Caco-2 (cell line): ENCODE measurements at regions not wholly inside any gene's neighbourhood (a gene's known extent, or its start where the extent isn't known, plus 50 kb on each side); places are given as distances from the start of the nearest gene placed in this dataset.

Experiments used
- BruUV-seq: library from RNA; stranded (reverse); fragments of 400-500 nt; replicated peaks from 2 replicates; lab custom pipeline; 2021; lab: Mats Ljungman, UMichigan
- CTCF ChIA-PET: fragments of 300-600 bp; sonication (Branson Sonifier 250); formaldehyde crosslinking; loops from one replicate; lab custom pipeline; 2022; ENCODE audit warnings: antibody characterized with exemption; lab: Charles Lee
- POLR2A ChIA-PET: fragments of 300-600 bp; sonication (Branson Sonifier 250); formaldehyde crosslinking; loops from one replicate; lab custom pipeline; 2022; ENCODE audit warnings: antibody characterized with exemption; lab: Charles Lee
- DNase-seq, 2 experiments: peaks; one replicate each; pipeline versions ENCODE4 v3.0.0 to v3.0.0-alpha.2; 2020 to 2022
- H3K27me3 ChIP-seq: replicated peaks from 2 replicates; pipeline ENCODE4 v1.6.0; 2011; ENCODE audit warnings: low read length; ENCODE audit not compliant: control insufficient read depth, insufficient read depth
- H3K36me3 ChIP-seq: 2 replicates; pipeline ENCODE4 v1.5.1; 2011; ENCODE audit warnings: low read length; ENCODE audit not compliant: control insufficient read depth, insufficient read depth
- H3K4me1 ChIP-seq: fragments of 250-450 bp; sonication (Bioruptor Pico); 2 replicates; pipeline ENCODE4 v1.5.1; 2020; ENCODE audit warnings: mild to moderate bottlenecking
- H3K4me3 ChIP-seq: 2 replicates; pipeline ENCODE4 v1.5.1; 2011; ENCODE audit warnings: low read depth, mild to moderate bottlenecking, control low read depth, low read length
- H3K9me3 ChIP-seq: fragments of 250-450 bp; sonication (Bioruptor Pico); 2 replicates; pipeline ENCODE4 v1.5.1; 2020; ENCODE audit warnings: mild to moderate bottlenecking, moderate library complexity
- H3K27ac Mint-ChIP-seq: one replicate; pipeline ENCODE4 v1.8.0; 2022; ENCODE audit warnings: mixed read lengths; ENCODE audit not compliant: unreplicated experiment
- H3K27me3 Mint-ChIP-seq: one replicate; pipeline ENCODE4 v1.8.0; 2022; ENCODE audit warnings: mixed read lengths; ENCODE audit not compliant: insufficient read depth, unreplicated experiment
- H3K36me3 Mint-ChIP-seq: one replicate; pipeline ENCODE4 v1.8.0; 2022; ENCODE audit warnings: mild to moderate bottlenecking, mixed read lengths; ENCODE audit not compliant: insufficient read depth, unreplicated experiment
- H3K4me1 Mint-ChIP-seq: one replicate; pipeline ENCODE4 v1.8.0; 2022; ENCODE audit warnings: low read depth, mixed read lengths; ENCODE audit not compliant: unreplicated experiment
- H3K4me3 Mint-ChIP-seq: one replicate; pipeline ENCODE4 v1.8.0; 2022; ENCODE audit warnings: mild to moderate bottlenecking, moderate library complexity, mixed read lengths; ENCODE audit not compliant: unreplicated experiment
- H3K9me3 Mint-ChIP-seq: one replicate; pipeline ENCODE4 v1.8.0; 2022; ENCODE audit warnings: mixed read lengths; ENCODE audit not compliant: unreplicated experiment
- CTCF ChIP-seq, 2 experiments: fragments of 200-600 bp in 1 of 2; IDR thresholded peaks; 1 replicate in 1 of 2; 2 replicates in 1 of 2; pipeline versions ENCODE4 v1.5.1 to v1.8.0; 2011 to 2022; ENCODE audit warnings: antibody characterized with exemption in 1 of 2, control low read depth in 1 of 2, inconsistent platforms in 1 of 2, low read depth in 1 of 2, low read length in 1 of 2, mild to moderate bottlenecking in 1 of 2, moderate library complexity in 1 of 2; ENCODE audit not compliant: insufficient read depth in 1 of 2, severe bottlenecking in 1 of 2, unreplicated experiment in 1 of 2
- intact Hi-C: fragments of 100-400 bp; cut with micrococcal nuclease; formaldehyde crosslinking; loops from one replicate; pipeline ENCODE4 v1.10.0; 2022; ENCODE audit not compliant: unreplicated experiment

GRCh38 chr9:110104261-110104809 lies 103.6 kb downstream of the C9orf152 start:
- BruUV-seq: TSS peak; percentile 43
- H3K9me3 Mint-ChIP-seq: no peaks in the 10 kb centered on the region
- peaks cover 68% of the 10 kb centered on the region for H3K4me1 ChIP-seq
- H3K4me3 Mint-ChIP-seq: no peak overlapping the region
- no peaks in the 10 kb centered on the region for H3K36me3 ChIP-seq
- ChIA-PET CTCF (interaction anchor here (1.3 to 1.8 kb wide), 3 partner anchors 8 to 31 kb away, joined by 3 to 5 read pairs (median 5); no protein-coding TSS in a partner anchor), POLR2A (interaction anchor here (0.7 to 3.5 kb wide), 5 partner anchors 11 to 26 kb away, joined by 3 to 81 read pairs (median 6); no protein-coding TSS in a partner anchor)
- no peak overlapping the region for H3K4me3 ChIP-seq
- TF ChIP-seq CTCF (IDR thresholded peaks at IDR 0.05; ENCODE audit: insufficient read depth in 1 of 2, low read depth in 1 of 2, low read length in 1 of 2, severe bottlenecking in 1 of 2, unreplicated experiment in 1 of 2): no peak
- H3K4me1 Mint-ChIP-seq: peaks cover 36% of the 10 kb centered on the region
- H3K27me3 Mint-ChIP-seq: no peaks in the 10 kb centered on the region
- intact Hi-C loops: loop anchor here (1.0 kb wide), 5 partner anchors 8 to 27 kb away; no protein-coding TSS in a partner anchor
- H3K36me3 Mint-ChIP-seq: peaks cover 12% of the 10 kb centered on the region
- DNase-seq: peak; percentile 70 to 78
- H3K9me3 ChIP-seq: no peaks in the 10 kb centered on the region
- H3K27ac Mint-ChIP-seq: peak overlapping the region; percentile 89
- H3K27me3 ChIP-seq: no peaks in the 10 kb centered on the region

GRCh38 chr9:110105107-110105506 lies 102.9 kb downstream of the C9orf152 start:
- H3K4me1 ChIP-seq: peaks cover 75% of the 10 kb centered on the region
- no peaks in the 10 kb centered on the region for H3K9me3 ChIP-seq
- Mint-ChIP-seq H3K4me1 (peaks cover 41% of the 10 kb centered on the region), H3K36me3 (peaks cover 17% of the 10 kb centered on the region), H3K9me3 (no peaks in the 10 kb centered on the region), H3K4me3 (no peak overlapping the region), H3K27ac (peak overlapping the region; percentile 89), H3K27me3 (no peaks in the 10 kb centered on the region)
- no peak for TF ChIP-seq CTCF (IDR thresholded peaks at IDR 0.05; ENCODE audit: insufficient read depth in 1 of 2, low read depth in 1 of 2, low read length in 1 of 2, severe bottlenecking in 1 of 2, unreplicated experiment in 1 of 2)
- TSS peak; percentile 93 for BruUV-seq
- ChIA-PET POLR2A (interaction anchor here (1.2 to 3.5 kb wide), 4 partner anchors 11 to 26 kb away, joined by 3 to 81 read pairs (median 10); no protein-coding TSS in a partner anchor), CTCF (interaction anchor here (1.3 to 1.8 kb wide), 2 partner anchors 15 to 32 kb away, joined by 3 to 5 read pairs; no protein-coding TSS in a partner anchor)
- no peak for DNase-seq
- H3K36me3 ChIP-seq: no peaks in the 10 kb centered on the region
- no peak overlapping the region for H3K4me3 ChIP-seq
- no peaks in the 10 kb centered on the region for H3K27me3 ChIP-seq
- intact Hi-C loops: no loop called here

- no peaks in the 10 kb centered on the region for H3K27me3 ChIP-seq
- CTCF ChIA-PET: no interaction called here
- peaks cover 86% of the 10 kb centered on the region for H3K4me1 ChIP-seq
- H3K4me3 ChIP-seq: no peak overlapping the region
- no peak for DNase-seq
- no peaks in the 10 kb centered on the region for H3K9me3 Mint-ChIP-seq
- peak overlapping the region; percentile 89 for H3K27ac Mint-ChIP-seq
- H3K9me3 ChIP-seq: no peaks in the 10 kb centered on the region
- H3K4me3 Mint-ChIP-seq: no peak overlapping the region
- TF ChIP-seq CTCF (IDR thresholded peaks at IDR 0.05; ENCODE audit: insufficient read depth in 1 of 2, low read depth in 1 of 2, low read length in 1 of 2, severe bottlenecking in 1 of 2, unreplicated experiment in 1 of 2): no peak
- intact Hi-C loops: no loop called here
- no TSS peak for BruUV-seq
- H3K36me3 Mint-ChIP-seq: peaks cover 18% of the 10 kb centered on the region
- H3K36me3 ChIP-seq: no peaks in the 10 kb centered on the region
- H3K4me1 Mint-ChIP-seq: peaks cover 43% of the 10 kb centered on the region
- POLR2A ChIA-PET: no interaction called here
- no peaks in the 10 kb centered on the region for H3K27me3 Mint-ChIP-seq
Measured at GRCh38 chr9:110106661-110107060, 101.3 kb downstream of the C9orf152 start.
